ENCODE measurements at regions not wholly inside any gene's neighbourhood (a gene's known extent, or its start where the extent isn't known, plus 50 kb on each side); places are given as distances from the start of the nearest gene placed in this dataset.

DNA sequence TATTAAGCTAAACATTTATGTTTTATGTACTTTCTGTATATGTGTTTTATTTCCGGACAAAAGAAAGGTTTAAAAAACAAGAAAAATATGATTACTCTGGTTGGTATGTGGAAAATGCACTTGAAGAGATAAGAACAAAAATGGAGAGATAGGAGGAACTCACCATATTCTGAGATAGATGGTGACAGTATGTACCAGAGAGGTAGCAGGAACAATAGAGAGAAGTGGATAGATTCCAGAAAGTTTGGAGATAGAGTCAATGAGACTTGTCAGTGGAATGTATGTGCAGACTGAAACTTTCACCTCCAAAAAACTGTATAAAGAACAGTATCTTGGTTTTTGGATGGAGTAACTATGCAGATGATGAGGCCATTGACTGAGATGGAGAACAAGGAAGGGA is 105.6 kb upstream of the FSHR start:
- Histone ChIP-seq H3K36me3 (ENCODE audit: insufficient read depth, low read length) (no peaks in the 10 kb centered on the region), H3K27ac (ENCODE audit: low read depth, low read length) (no peak overlapping the region)
- 95% methylated on average over 1 of the region's 1 CpG for WGBS

GRCh38 chr2:49255409-49255971 is 101.2 kb upstream of the FSHR start:
- Histone ChIP-seq H3K4me3 (ENCODE audit: low read length) (no peak overlapping the region), H3K9ac (ENCODE audit: low read depth, low read length) (no peak overlapping the region), H3K4me1 (ENCODE audit: insufficient read depth, low read length) (no peaks in the 10 kb centered on the region), H3K27me3 (ENCODE audit: insufficient read depth, low read length) (no peaks in the 10 kb centered on the region), H3K9me3 (ENCODE audit: insufficient read depth, low read depth, low read length) (no peaks in the 10 kb centered on the region), H3K36me3 (ENCODE audit: insufficient read depth, low read length) (no peaks in the 10 kb centered on the region), H3K27ac (ENCODE audit: low read depth, low read length) (no peak overlapping the region)
- WGBS: 95% methylated on average over 3 of the region's 3 CpGs

More for the DNA sequence above, 105.6 kb upstream of the FSHR start:
- H3K9ac ChIP-seq (ENCODE audit: low read depth, low read length): no peak overlapping the region
- H3K4me1 ChIP-seq (ENCODE audit: insufficient read depth, low read length): peaks cover 1% of the 10 kb centered on the region; the same call in 1 of the 2 replicates
- no peaks in the 10 kb centered on the region for H3K9me3 ChIP-seq (ENCODE audit: insufficient read depth, low read depth, low read length)
- H3K4me3 ChIP-seq (ENCODE audit: low read length): no peak overlapping the region
- no peaks in the 10 kb centered on the region for H3K27me3 ChIP-seq (ENCODE audit: insufficient read depth, low read length)

DNA sequence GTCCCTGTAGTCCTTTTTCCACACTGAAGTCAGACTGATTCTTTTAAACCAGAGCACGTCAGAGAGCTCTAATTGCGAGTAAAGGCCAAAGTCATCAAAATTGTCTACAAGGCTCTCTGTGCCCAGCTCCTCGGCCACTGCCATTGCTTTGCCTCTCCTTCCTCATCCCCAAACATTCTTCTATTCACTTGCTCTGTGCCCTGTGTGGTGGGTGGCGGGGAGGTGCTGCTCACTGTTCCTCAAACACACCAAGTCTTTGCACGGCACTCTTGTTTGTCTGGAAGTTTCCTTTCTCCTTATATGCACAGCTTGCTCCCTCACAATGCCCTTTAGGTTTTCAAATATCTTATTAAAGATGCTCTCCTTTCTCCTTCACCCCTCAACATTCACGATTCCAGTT is 100.1 kb upstream of the FSHR start:
- 95% methylated on average over 6 of the region's 6 CpGs for WGBS
- no peak overlapping the region for H3K9ac ChIP-seq (ENCODE audit: low read depth, low read length)
- H3K27me3 ChIP-seq (ENCODE audit: insufficient read depth, low read length): no peaks in the 10 kb centered on the region

DNA sequence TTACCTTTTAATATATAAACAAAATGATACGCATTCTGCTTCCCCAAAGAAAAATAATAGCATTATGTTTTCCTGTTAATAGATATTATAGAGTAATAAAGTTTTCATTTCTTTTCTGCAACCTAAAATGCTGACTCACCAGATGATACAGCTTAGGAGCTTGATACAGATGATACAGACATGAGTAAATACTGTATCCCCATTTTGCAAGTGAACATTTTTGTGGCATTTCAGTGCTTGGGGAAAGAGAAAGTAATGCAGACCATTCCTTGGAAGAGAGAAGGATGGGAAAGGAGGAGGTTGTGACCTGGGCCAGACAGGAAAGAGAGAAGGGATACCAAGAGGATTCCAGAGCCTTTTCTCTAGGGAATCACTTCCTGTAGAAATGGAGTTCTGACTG is 97.5 kb upstream of the FSHR start:
- Histone ChIP-seq H3K4me1 (ENCODE audit: insufficient read depth, low read length) (no peaks in the 10 kb centered on the region), H3K9me3 (ENCODE audit: insufficient read depth, low read depth, low read length) (no peaks in the 10 kb centered on the region), H3K27ac (ENCODE audit: low read depth, low read length) (no peak overlapping the region), H3K9ac (ENCODE audit: low read depth, low read length) (no peak overlapping the region), H3K36me3 (ENCODE audit: insufficient read depth, low read length) (no peaks in the 10 kb centered on the region), H3K27me3 (ENCODE audit: insufficient read depth, low read length) (no peaks in the 10 kb centered on the region), H3K4me3 (ENCODE audit: low read length) (no peak overlapping the region)
- WGBS: no CpG with 5 or more reads among the region's 1 CpG

More for the DNA sequence above, 100.1 kb upstream of the FSHR start:
- H3K27ac ChIP-seq (ENCODE audit: low read depth, low read length): no peak overlapping the region
- H3K36me3 ChIP-seq (ENCODE audit: insufficient read depth, low read length): no peaks in the 10 kb centered on the region
- no peak overlapping the region for H3K4me3 ChIP-seq (ENCODE audit: low read length)
- no peaks in the 10 kb centered on the region for H3K4me1 ChIP-seq (ENCODE audit: insufficient read depth, low read length)
- no peaks in the 10 kb centered on the region for H3K9me3 ChIP-seq (ENCODE audit: insufficient read depth, low read depth, low read length)

GRCh38 chr2:49251251-49251650 is 96.9 kb upstream of the FSHR start:
- 98% methylated on average over 5 of the region's 5 CpGs for WGBS
- H3K9me3 ChIP-seq (ENCODE audit: insufficient read depth, low read depth, low read length): no peaks in the 10 kb centered on the region
- H3K27me3 ChIP-seq (ENCODE audit: insufficient read depth, low read length): no peaks in the 10 kb centered on the region
- H3K9ac ChIP-seq (ENCODE audit: low read depth, low read length): no peak overlapping the region
- no peak overlapping the region for H3K4me3 ChIP-seq (ENCODE audit: low read length)
- no peaks in the 10 kb centered on the region for H3K4me1 ChIP-seq (ENCODE audit: insufficient read depth, low read length)
- H3K27ac ChIP-seq (ENCODE audit: low read depth, low read length): no peak overlapping the region
- no peaks in the 10 kb centered on the region for H3K36me3 ChIP-seq (ENCODE audit: insufficient read depth, low read length)

DNA sequence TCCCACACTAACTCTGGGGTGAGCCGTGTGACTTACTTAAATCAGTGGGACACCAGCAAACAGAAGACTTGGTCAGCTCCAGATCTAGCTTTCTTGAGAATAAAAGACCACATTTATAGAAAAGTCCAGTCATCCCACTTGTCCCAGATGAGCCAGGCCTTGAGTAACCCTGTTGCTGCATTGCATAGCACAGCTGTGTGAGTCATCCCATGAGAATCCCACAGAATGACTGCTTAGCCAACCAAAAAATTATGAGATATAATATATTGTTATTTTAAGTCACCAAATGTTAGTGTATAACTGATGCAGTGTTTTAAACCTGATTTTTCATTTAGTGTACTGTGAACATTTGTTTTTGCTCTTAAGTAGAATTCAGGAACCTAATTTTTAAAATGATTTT is 94.2 kb upstream of the FSHR start:
- WGBS: 95% methylated on average over 1 of the region's 1 CpG
- H3K9me3 ChIP-seq (ENCODE audit: insufficient read depth, low read depth, low read length): no peaks in the 10 kb centered on the region
- no peaks in the 10 kb centered on the region for H3K36me3 ChIP-seq (ENCODE audit: insufficient read depth, low read length)
- H3K4me3 ChIP-seq (ENCODE audit: low read length): no peak overlapping the region
- H3K27ac ChIP-seq (ENCODE audit: low read depth, low read length): no peak overlapping the region
- no peaks in the 10 kb centered on the region for H3K4me1 ChIP-seq (ENCODE audit: insufficient read depth, low read length)
- no peak overlapping the region for H3K9ac ChIP-seq (ENCODE audit: low read depth, low read length)
- no peaks in the 10 kb centered on the region for H3K27me3 ChIP-seq (ENCODE audit: insufficient read depth, low read length)

GRCh38 chr2:49241991-49242390 is 87.7 kb upstream of the FSHR start:
- no peaks in the 10 kb centered on the region for H3K27me3 ChIP-seq (ENCODE audit: insufficient read depth, low read length)
- H3K27ac ChIP-seq (ENCODE audit: low read depth, low read length): no peak overlapping the region
- H3K4me1 ChIP-seq (ENCODE audit: insufficient read depth, low read length): no peaks in the 10 kb centered on the region
- H3K4me3 ChIP-seq (ENCODE audit: low read length): no peak overlapping the region
- no peak overlapping the region for H3K9ac ChIP-seq (ENCODE audit: low read depth, low read length)
- H3K9me3 ChIP-seq (ENCODE audit: insufficient read depth, low read depth, low read length): no peaks in the 10 kb centered on the region
- no peaks in the 10 kb centered on the region for H3K36me3 ChIP-seq (ENCODE audit: insufficient read depth, low read length)

DNA sequence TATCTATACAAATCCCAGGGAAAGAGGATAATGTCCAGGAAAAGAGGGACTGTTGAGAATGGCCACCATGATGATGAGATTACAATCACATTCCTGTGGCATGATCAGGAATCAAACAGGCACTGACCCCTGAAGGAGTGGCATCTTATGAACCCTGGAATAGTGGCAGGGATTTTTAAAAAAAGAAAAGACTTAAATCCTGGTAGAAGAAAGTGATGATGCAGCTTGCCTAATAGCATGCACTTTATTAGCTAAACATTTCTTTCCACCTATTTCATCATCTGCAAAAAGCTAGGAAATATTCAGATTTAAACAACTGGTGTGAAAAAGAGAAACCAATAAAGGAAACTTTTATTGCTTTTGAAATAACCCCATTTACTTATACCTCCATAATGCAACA is 87.2 kb upstream of the FSHR start:
- Histone ChIP-seq H3K27me3 (ENCODE audit: insufficient read depth, low read length) (no peaks in the 10 kb centered on the region), H3K36me3 (ENCODE audit: insufficient read depth, low read length) (no peaks in the 10 kb centered on the region), H3K27ac (ENCODE audit: low read depth, low read length) (no peak overlapping the region), H3K4me1 (ENCODE audit: insufficient read depth, low read length) (no peaks in the 10 kb centered on the region), H3K4me3 (ENCODE audit: low read length) (no peak overlapping the region), H3K9ac (ENCODE audit: low read depth, low read length) (no peak overlapping the region), H3K9me3 (ENCODE audit: insufficient read depth, low read depth, low read length) (no peaks in the 10 kb centered on the region)

DNA sequence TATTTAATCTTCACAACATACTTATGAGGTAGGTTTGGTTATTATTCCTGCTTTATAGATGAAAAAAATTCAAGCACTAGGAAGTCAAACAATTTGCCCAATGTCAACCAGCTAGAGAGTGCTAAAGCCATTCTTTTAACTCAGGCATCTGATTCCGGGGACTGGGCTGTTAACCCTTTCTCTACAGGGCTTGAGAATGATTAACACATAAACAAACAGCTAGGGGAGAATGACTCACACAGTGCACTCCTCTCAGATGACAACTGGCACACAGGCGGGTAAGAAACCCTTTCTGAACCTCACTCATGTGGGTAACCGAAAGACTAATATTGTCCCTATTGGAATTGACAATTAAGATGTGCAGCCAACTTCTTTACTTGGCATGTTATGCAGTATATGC is 86.3 kb upstream of the FSHR start:
- H3K27ac ChIP-seq (ENCODE audit: low read depth, low read length): no peak overlapping the region
- WGBS: 67% methylated on average over 3 of the region's 3 CpGs

GRCh38 chr2:49238604-49238960 is 84.3 kb upstream of the FSHR start:
- no peak overlapping the region for H3K27ac ChIP-seq (ENCODE audit: low read depth, low read length)
- H3K4me1 ChIP-seq (ENCODE audit: insufficient read depth, low read length): no peaks in the 10 kb centered on the region
- H3K9me3 ChIP-seq (ENCODE audit: insufficient read depth, low read depth, low read length): no peaks in the 10 kb centered on the region
- H3K4me3 ChIP-seq (ENCODE audit: low read length): no peak overlapping the region
- no peaks in the 10 kb centered on the region for H3K27me3 ChIP-seq (ENCODE audit: insufficient read depth, low read length)
- H3K9ac ChIP-seq (ENCODE audit: low read depth, low read length): no peak overlapping the region
- no peaks in the 10 kb centered on the region for H3K36me3 ChIP-seq (ENCODE audit: insufficient read depth, low read length)

More for the DNA sequence above, 86.3 kb upstream of the FSHR start:
- H3K4me3 ChIP-seq (ENCODE audit: low read length): no peak overlapping the region
- no peak overlapping the region for H3K9ac ChIP-seq (ENCODE audit: low read depth, low read length)
- no peaks in the 10 kb centered on the region for H3K4me1 ChIP-seq (ENCODE audit: insufficient read depth, low read length)
- H3K9me3 ChIP-seq (ENCODE audit: insufficient read depth, low read depth, low read length): no peaks in the 10 kb centered on the region
- no peaks in the 10 kb centered on the region for H3K36me3 ChIP-seq (ENCODE audit: insufficient read depth, low read length)
- no peaks in the 10 kb centered on the region for H3K27me3 ChIP-seq (ENCODE audit: insufficient read depth, low read length)

DNA sequence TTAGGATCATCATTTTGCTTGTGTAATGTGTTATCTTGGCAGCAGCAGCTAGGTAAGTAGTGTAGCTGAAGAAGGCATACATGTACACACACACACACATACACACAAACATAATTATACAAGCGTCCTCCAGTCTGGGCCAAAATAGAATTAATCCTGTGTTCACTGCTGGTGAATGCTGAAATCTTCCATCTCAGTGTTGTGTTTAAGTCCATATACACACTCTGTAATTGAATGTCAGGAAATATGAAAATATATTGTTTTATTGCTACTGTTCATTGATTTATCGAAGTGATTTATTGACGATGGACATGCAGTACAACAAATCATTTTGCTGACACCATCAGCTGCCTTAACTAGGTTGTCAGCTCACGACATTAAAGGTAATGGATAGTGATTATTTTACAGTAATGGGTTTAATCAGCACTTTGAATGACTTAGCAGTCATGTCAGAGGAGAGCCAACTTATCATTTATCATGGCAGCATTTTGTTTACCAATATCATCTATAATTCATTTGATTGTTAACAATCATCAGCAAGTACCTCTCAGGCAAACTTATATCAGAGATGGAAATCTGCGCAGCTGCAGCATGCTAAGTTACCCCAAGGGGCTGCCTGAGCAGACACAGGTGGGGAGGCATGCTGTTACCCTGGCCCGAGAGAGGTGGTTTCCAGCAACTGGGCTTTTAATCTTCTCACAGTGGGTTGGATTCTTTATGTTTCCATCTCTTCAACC is 83.7 kb upstream of the FSHR start:
- Histone ChIP-seq H3K9ac (ENCODE audit: low read depth, low read length) (no peak overlapping the region), H3K4me1 (ENCODE audit: insufficient read depth, low read length) (no peaks in the 10 kb centered on the region), H3K4me3 (ENCODE audit: low read length) (no peak overlapping the region), H3K36me3 (ENCODE audit: insufficient read depth, low read length) (no peaks in the 10 kb centered on the region), H3K9me3 (ENCODE audit: insufficient read depth, low read depth, low read length) (no peaks in the 10 kb centered on the region), H3K27ac (ENCODE audit: low read depth, low read length) (no peak overlapping the region), H3K27me3 (ENCODE audit: insufficient read depth, low read length) (no peaks in the 10 kb centered on the region)
- 91% methylated on average over 6 of the region's 6 CpGs for WGBS

DNA sequence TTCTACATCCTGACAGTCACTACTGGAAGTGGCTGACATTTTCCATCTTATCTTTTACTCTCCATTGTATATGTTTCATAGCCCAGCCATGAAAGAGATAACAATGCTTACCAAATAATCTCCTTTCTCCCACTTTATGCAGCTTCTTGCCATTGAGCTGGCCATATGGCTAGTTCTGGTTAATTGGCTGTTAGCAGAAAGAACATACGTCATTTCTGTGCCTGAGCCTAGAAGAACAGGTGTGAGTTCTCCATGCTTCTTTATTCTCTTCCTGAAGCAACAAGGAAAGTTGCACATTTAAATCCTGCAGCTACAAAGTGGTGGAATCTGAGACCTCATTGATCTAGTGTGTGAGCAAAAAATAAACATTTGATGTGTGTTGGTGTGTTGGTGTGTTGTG is 82.0 kb upstream of the FSHR start:
- Histone ChIP-seq H3K9me3 (ENCODE audit: insufficient read depth, low read depth, low read length) (no peaks in the 10 kb centered on the region), H3K9ac (ENCODE audit: low read depth, low read length) (no peak overlapping the region), H3K4me1 (ENCODE audit: insufficient read depth, low read length) (no peaks in the 10 kb centered on the region), H3K27me3 (ENCODE audit: insufficient read depth, low read length) (no peaks in the 10 kb centered on the region), H3K36me3 (ENCODE audit: insufficient read depth, low read length) (no peaks in the 10 kb centered on the region), H3K4me3 (ENCODE audit: low read length) (no peak overlapping the region), H3K27ac (ENCODE audit: low read depth, low read length) (no peak overlapping the region)
- WGBS: 97% methylated on average over 1 of the region's 1 CpG
